ENCODE measurements at regions not wholly inside any gene's neighbourhood (a gene's known extent, or its start where the extent isn't known, plus 50 kb on each side); places are given as distances from the start of the nearest gene placed in this dataset.
A peak's percentile ranks its signal among the peaks of the same experiment; 100 is the strongest.

GRCh38 chr9:14428781-14429230 lies 114.9 kb upstream of the NFIB start:
- DNase-seq (ENCODE audit: low read depth in 2 of 2), result peak; percentile 3 to 4

GRCh38 chr9:14427419-14427818 lies 113.5 kb upstream of the NFIB start:
- no peak for DNase-seq (ENCODE audit: low read depth in 2 of 2)

GRCh38 chr9:14424983-14425382 lies 111.0 kb upstream of the NFIB start:
- DNase-seq (ENCODE audit: low read depth in 2 of 2), result no peak

GRCh38 chr9:14424289-14424688 lies 110.3 kb upstream of the NFIB start:
- no peak for DNase-seq (ENCODE audit: low read depth in 2 of 2)

GRCh38 chr9:14423815-14424261 lies 109.9 kb upstream of the NFIB start:
- no peak for DNase-seq (ENCODE audit: low read depth in 2 of 2)

- no peak for DNase-seq (ENCODE audit: low read depth in 2 of 2)
These were observed 107.3 kb upstream of the NFIB start for GRCh38 chr9:14421291-14421690.

- DNase-seq (ENCODE audit: low read depth in 2 of 2), result no peak
These were observed 105.3 kb upstream of the NFIB start for GRCh38 chr9:14418941-14419937.

GRCh38 chr9:14418301-14418940 lies 104.5 kb upstream of the NFIB start:
- no peak for DNase-seq (ENCODE audit: low read depth in 2 of 2)

GRCh38 chr9:14417237-14417636 lies 103.3 kb upstream of the NFIB start:
- no peak for DNase-seq (ENCODE audit: low read depth in 2 of 2)

- DNase-seq (ENCODE audit: low read depth in 2 of 2), result no peak
These were observed 102.0 kb upstream of the NFIB start for GRCh38 chr9:14415947-14416346.

GRCh38 chr9:14413812-14414211 lies 99.9 kb upstream of the NFIB start:
- no peak for DNase-seq (ENCODE audit: low read depth in 2 of 2)

GRCh38 chr9:14412775-14413174 lies 98.8 kb upstream of the NFIB start:
- no peak for DNase-seq (ENCODE audit: low read depth in 2 of 2)

- DNase-seq (ENCODE audit: low read depth in 2 of 2), result no peak
These were observed 92.5 kb upstream of the NFIB start for GRCh38 chr9:14406463-14406862.

- DNase-seq (ENCODE audit: low read depth in 2 of 2), result no peak
These were observed 91.3 kb upstream of the NFIB start for GRCh38 chr9:14405176-14405706.

GRCh38 chr9:14403081-14403480 lies 89.1 kb upstream of the NFIB start:
- no peak for DNase-seq (ENCODE audit: low read depth in 2 of 2)

- no peak for DNase-seq (ENCODE audit: low read depth in 2 of 2)
These were observed 88.6 kb upstream of the NFIB start for GRCh38 chr9:14402583-14402982.

GRCh38 chr9:14401911-14402310 lies 88.0 kb upstream of the NFIB start:
- no peak for DNase-seq (ENCODE audit: low read depth in 2 of 2)

GRCh38 chr9:14400658-14400995 lies 86.7 kb upstream of the NFIB start:
- DNase-seq (ENCODE audit: low read depth in 2 of 2), result no peak

GRCh38 chr9:14399756-14400657 lies 86.1 kb upstream of the NFIB start:
- no peak for DNase-seq (ENCODE audit: low read depth in 2 of 2)

GRCh38 chr9:14398473-14398872 lies 84.5 kb upstream of the NFIB start:
- no peak for DNase-seq (ENCODE audit: low read depth in 2 of 2)

GRCh38 chr9:14396171-14396570 lies 82.2 kb upstream of the NFIB start:
- DNase-seq (ENCODE audit: low read depth in 2 of 2), result no peak

All from stimulated activated CD4-positive, alpha-beta T cell treated with anti-CD3 and anti-CD28 coated beads, Interleukin-15, amount 100 ng/mL, for 48 hours (primary cell).